Calu3 (cell line): ENCODE measurements at regions not wholly inside any gene's neighbourhood (a gene's known extent, or its start where the extent isn't known, plus 50 kb on each side); places are given as distances from the start of the nearest gene placed in this dataset.
"Not testable (repeated sequence)": the region's sequence is repeated elsewhere in the genome, so short reads cannot be mapped to it uniquely, and the experiment has no call there.

Experiments
- BruUV-seq: library from RNA; stranded (reverse); fragments of 400-500 nt; replicated peaks from 2 replicates; lab custom pipeline; 2021; lab: Mats Ljungman, UMichigan
- CTCF ChIA-PET: fragments of 300-600 bp; sonication (Branson Sonifier 250); formaldehyde crosslinking; loops from one replicate; lab custom pipeline; 2022; ENCODE audit warnings: antibody characterized with exemption; lab: Charles Lee
- DNase-seq: peaks from one replicate; pipeline ENCODE4 v3.0.0; 2022
- H3K27ac Mint-ChIP-seq: one replicate; pipeline ENCODE4 v1.8.0; 2022; ENCODE audit warnings: mixed read lengths; ENCODE audit not compliant: unreplicated experiment
- H3K27me3 Mint-ChIP-seq: one replicate; pipeline ENCODE4 v1.8.0; 2022; ENCODE audit warnings: mixed read lengths; ENCODE audit not compliant: unreplicated experiment
- H3K36me3 Mint-ChIP-seq: one replicate; pipeline ENCODE4 v1.8.0; 2022; ENCODE audit warnings: mild to moderate bottlenecking, moderate library complexity, mixed read lengths; ENCODE audit not compliant: insufficient read depth, unreplicated experiment
- H3K4me1 Mint-ChIP-seq: one replicate; pipeline ENCODE4 v1.8.0; 2022; ENCODE audit warnings: mild to moderate bottlenecking, low read depth, mixed read lengths; ENCODE audit not compliant: unreplicated experiment
- H3K4me3 Mint-ChIP-seq: one replicate; pipeline ENCODE4 v1.8.0; 2022; ENCODE audit warnings: mild to moderate bottlenecking, low read depth, moderate library complexity, mixed read lengths; ENCODE audit not compliant: unreplicated experiment
- H3K9me3 Mint-ChIP-seq: one replicate; pipeline ENCODE4 v1.8.0; 2022; ENCODE audit warnings: low read depth, mixed read lengths; ENCODE audit not compliant: unreplicated experiment
- intact Hi-C: fragments of 100-400 bp; cut with micrococcal nuclease; formaldehyde crosslinking; loops from one replicate; pipeline ENCODE4 v1.10.0; 2022; ENCODE audit not compliant: unreplicated experiment
- TF ChIP-seq, protein P1 (sequence below): fragments of 200-600 bp; IDR thresholded peaks from one replicate; pipeline ENCODE4 v1.8.0; 2022; ENCODE audit warnings: antibody characterized with exemption; ENCODE audit not compliant: unreplicated experiment

DNA sequence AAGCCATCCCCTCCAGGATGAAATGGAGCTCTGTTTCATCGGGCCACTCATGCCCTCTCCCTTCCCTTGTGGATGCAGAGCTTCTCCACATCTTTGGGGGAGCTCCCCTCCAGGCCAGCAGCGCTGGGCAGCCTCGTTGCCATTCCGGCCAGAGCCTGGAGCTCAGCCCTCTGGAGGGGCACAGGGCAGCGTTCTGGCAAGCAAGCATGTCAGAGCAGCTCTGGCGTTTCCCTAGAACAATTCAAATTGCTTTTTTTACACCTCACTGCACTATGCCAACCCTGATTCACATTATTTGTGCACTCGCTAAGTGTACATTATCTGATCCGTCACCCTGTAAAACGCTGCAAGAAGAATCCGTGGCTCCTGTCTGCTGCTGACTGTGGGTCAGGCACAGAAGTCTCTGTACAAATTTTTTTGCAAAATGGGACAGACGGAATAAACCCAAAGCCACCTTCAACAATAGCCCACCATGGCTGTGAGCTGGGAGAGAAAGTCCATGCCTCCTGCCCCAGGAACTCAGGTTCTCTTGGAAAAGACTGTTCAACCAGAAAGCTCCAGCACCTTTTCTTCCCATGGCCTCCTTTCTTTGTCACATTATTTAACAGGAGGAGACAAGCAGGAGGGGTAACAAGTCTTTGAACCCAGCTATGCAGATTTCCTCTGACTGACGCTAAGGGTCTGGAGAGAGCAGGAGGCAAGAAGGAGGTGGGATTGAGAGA is 139.5 kb upstream of the CADM1 start:
- no peak overlapping the region for H3K27ac Mint-ChIP-seq
- TF ChIP-seq, protein P1, sequence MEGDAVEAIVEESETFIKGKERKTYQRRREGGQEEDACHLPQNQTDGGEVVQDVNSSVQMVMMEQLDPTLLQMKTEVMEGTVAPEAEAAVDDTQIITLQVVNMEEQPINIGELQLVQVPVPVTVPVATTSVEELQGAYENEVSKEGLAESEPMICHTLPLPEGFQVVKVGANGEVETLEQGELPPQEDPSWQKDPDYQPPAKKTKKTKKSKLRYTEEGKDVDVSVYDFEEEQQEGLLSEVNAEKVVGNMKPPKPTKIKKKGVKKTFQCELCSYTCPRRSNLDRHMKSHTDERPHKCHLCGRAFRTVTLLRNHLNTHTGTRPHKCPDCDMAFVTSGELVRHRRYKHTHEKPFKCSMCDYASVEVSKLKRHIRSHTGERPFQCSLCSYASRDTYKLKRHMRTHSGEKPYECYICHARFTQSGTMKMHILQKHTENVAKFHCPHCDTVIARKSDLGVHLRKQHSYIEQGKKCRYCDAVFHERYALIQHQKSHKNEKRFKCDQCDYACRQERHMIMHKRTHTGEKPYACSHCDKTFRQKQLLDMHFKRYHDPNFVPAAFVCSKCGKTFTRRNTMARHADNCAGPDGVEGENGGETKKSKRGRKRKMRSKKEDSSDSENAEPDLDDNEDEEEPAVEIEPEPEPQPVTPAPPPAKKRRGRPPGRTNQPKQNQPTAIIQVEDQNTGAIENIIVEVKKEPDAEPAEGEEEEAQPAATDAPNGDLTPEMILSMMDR = no peak
- no peak for DNase-seq
- H3K36me3 Mint-ChIP-seq = no peaks in the 10 kb centered on the region
- H3K27me3 Mint-ChIP-seq = no peaks in the 10 kb centered on the region
- no peak overlapping the region for H3K4me3 Mint-ChIP-seq
- BruUV-seq = no TSS peak
- intact Hi-C loops = no loop called here
- CTCF ChIA-PET = no interaction called here
- H3K4me1 Mint-ChIP-seq = no peaks in the 10 kb centered on the region
- peaks cover 2% of the 10 kb centered on the region for H3K9me3 Mint-ChIP-seq

DNA sequence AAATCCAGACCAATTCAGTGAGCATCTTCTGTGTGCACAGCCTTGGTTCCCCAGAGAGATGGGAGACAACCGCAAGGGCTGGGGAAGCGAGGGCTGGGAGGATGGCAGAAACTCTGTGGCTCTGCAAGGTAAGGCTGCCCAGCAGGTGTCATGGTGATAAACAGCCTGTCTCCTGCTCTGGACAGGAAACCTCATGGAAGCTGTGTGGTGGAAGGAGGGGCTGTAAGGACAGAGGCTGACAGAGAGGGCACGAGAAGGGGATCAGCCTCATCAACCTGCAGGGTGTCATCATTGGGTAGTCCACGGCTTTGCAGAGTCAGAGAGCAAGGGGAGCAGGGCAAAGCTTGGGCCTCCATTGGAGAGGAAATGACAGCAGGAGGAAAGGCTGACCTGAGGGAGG is 138.4 kb upstream of the CADM1 start:
- intact Hi-C loops = no loop called here
- TF ChIP-seq, protein P1 = no peak
- H3K9me3 Mint-ChIP-seq = peaks cover 2% of the 10 kb centered on the region
- no peaks in the 10 kb centered on the region for H3K27me3 Mint-ChIP-seq
- H3K36me3 Mint-ChIP-seq = no peaks in the 10 kb centered on the region
- CTCF ChIA-PET = no interaction called here
- no peak for DNase-seq
- H3K27ac Mint-ChIP-seq = no peak overlapping the region
- H3K4me1 Mint-ChIP-seq = no peaks in the 10 kb centered on the region
- BruUV-seq = no TSS peak
- no peak overlapping the region for H3K4me3 Mint-ChIP-seq

DNA sequence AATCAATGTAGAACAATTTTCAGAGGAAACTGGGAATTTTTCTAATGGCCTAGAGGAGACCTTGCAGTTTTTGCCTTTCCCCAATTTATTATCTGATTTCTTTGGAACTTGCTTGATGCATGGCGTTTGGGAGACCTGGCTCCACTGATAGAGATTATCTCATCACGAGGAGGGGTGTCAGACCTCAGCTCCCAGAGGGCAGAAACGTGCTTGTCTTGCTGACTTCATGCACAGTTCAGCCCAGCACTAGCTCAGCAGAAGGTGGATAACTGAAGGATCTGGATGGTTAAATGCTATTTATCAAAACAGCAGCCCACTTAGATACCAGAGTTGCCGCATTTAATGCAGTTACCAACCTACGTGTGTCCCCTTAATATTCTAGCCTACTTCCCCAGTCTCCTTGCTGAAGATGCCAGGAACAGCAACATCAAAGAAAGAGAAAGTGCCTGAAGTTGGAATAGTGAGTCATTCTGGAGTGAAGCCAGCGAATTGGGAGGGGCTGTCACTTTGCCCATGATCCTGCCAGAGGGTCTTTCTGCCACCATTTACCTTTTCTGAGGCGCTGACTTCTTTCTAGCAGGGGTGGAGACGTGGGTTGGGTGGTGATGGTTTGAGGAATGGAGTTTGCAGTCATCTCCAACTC is 133.5 kb upstream of the CADM1 start:
- TF ChIP-seq, protein P1 = no peak
- CTCF ChIA-PET = no interaction called here
- Mint-ChIP-seq H3K36me3 (no peaks in the 10 kb centered on the region), H3K9me3 (peaks cover 7% of the 10 kb centered on the region), H3K4me3 (no peak overlapping the region), H3K27ac (no peak overlapping the region), H3K4me1 (no peaks in the 10 kb centered on the region), H3K27me3 (no peaks in the 10 kb centered on the region)
- no peak for DNase-seq
- BruUV-seq = no TSS peak
- intact Hi-C loops = no loop called here

DNA sequence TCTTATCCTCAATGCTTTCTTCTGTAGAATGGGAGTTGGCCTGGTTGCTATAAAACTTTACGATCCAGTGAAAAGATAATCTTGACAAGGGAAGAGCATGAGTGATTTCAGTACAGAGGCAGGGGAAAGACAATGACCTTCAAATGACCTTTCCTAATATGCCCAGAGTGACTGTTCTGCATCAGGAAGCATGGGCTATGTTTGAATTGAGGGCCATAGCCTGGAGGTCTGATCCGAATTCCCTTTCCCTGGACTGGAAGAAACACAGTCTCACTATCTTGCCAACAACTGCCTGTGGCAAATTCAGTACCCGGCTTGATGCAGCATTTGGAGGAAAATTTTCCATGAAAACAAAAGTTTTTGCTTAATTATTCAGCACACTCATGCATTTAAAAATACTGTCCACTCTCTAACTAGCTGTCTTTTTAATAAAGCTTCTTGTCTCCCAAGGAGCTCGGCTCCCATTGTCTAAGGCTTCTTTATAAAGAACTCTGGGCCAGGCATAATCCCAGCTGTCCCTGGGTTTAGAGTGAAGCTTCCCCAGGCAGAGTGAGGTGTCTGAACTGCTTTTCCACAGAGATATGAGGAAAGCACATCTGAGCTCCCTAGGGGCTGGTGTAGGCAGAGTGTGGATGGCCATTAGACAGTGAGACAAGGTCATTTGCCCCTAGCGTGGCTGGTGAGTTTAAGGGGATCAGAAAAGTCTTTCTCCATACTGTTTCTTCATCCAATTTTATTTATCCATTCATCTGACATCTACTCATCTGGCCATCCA is 132.7 kb upstream of the CADM1 start:
- intact Hi-C loops = no loop called here
- H3K4me3 Mint-ChIP-seq = no peak overlapping the region
- TF ChIP-seq, protein P1 = no peak
- no peaks in the 10 kb centered on the region for H3K36me3 Mint-ChIP-seq
- no TSS peak for BruUV-seq
- H3K27me3 Mint-ChIP-seq = no peaks in the 10 kb centered on the region
- no peak for DNase-seq
- H3K9me3 Mint-ChIP-seq = peaks cover 7% of the 10 kb centered on the region
- no peak overlapping the region for H3K27ac Mint-ChIP-seq
- CTCF ChIA-PET = no interaction called here
- no peaks in the 10 kb centered on the region for H3K4me1 Mint-ChIP-seq

DNA sequence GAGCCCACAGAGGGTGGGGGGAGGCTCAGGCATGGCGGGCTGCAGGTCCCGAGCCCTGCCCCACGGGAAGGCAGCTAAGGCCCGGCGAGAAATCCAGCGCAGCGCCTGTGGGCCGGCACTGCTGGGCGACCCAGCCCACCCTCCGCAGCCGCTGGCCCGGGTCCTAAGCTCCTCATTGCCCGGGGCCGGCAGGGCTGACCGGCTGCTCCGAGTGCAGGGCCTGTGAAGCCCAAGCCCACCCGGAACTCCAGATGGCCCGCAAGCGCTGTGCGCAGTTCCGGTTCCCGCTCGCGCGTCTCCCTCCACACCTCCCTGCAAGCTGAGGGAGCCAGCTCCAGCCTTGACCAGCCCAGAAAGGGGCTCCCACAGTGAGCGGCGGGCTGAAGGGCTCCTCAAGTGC is 129.8 kb upstream of the CADM1 start:
- H3K27me3 Mint-ChIP-seq, H3K27ac Mint-ChIP-seq, H3K36me3 Mint-ChIP-seq, H3K9me3 Mint-ChIP-seq, BruUV-seq, CTCF ChIA-PET, H3K4me1 Mint-ChIP-seq, DNase-seq, H3K4me3 Mint-ChIP-seq, intact Hi-C loops: not testable (repeated sequence)
